Heart right ventricle (tissue), 16 donors: ENCODE measurements at regions not wholly inside any gene's neighbourhood (a gene's known extent, or its start where the extent isn't known, plus 50 kb on each side); places are given as distances from the start of the nearest gene placed in this dataset.

Source experiments
- ATAC-seq, 8 donors: fragments of 200-7000 bp; cut with Tn5 transposase; one replicate each; pipeline ENCODE4 v1.9.1; 2020; ENCODE audit warnings: mild to moderate bottlenecking in 8 of 8, moderate library complexity in 8 of 8, moderate number of reproducible peaks in 1 of 8
- DNase-seq, 2 donors: peaks; one replicate each; pipeline ENCODE4 v3.0.0-alpha.2; 2020
- H3K27ac ChIP-seq, 10 donors: fragments of 200-600 bp; sonication (generic) in 2 of 10; one replicate each; pipeline versions ENCODE4 v1.5.0 to v1.8.0; 2020 to 2022; ENCODE audit warnings: mild to moderate bottlenecking in 3 of 10
- H3K27me3 ChIP-seq, 7 donors: fragments of 200-600 bp; one replicate each; pipeline ENCODE4 v1.8.0; 2021 to 2022; ENCODE audit warnings: mild to moderate bottlenecking in 2 of 7
- H3K36me3 ChIP-seq, 9 donors: fragments of 200-600 bp; sonication (generic) in 1 of 9; one replicate each; pipeline versions ENCODE4 v1.5.0 to v1.8.0; 2020 to 2022; ENCODE audit warnings: mild to moderate bottlenecking in 2 of 9
- H3K4me1 ChIP-seq, 9 donors: fragments of 200-600 bp; sonication (generic) in 1 of 9; one replicate each; pipeline versions ENCODE4 v1.5.0 to v1.8.0; 2020 to 2022; ENCODE audit warnings: mild to moderate bottlenecking in 4 of 9
- H3K4me3 ChIP-seq, 10 donors: fragments of 200-600 bp; sonication (generic) in 2 of 10; one replicate each; pipeline versions ENCODE4 v1.5.0 to v1.8.0; 2020 to 2022; ENCODE audit warnings: mild to moderate bottlenecking in 7 of 10, moderate library complexity in 2 of 10
- H3K9me3 ChIP-seq, 11 donors: fragments of 200-600 bp in 10 of 11; sonication (generic) in 2 of 11; one replicate each; pipeline versions ENCODE4 v1.5.0 to v1.8.0; 2013 to 2022; ENCODE audit warnings: mild to moderate bottlenecking in 2 of 11, control low read depth in 1 of 11, moderate library complexity in 1 of 11
- CTCF ChIP-seq, 9 donors: fragments of 200-600 bp; sonication (generic) in 2 of 9; IDR thresholded peaks; one replicate each; pipeline versions ENCODE4 v1.5.0 to v1.8.0; 2021 to 2022; ENCODE audit warnings: antibody characterized with exemption in 9 of 9, mild to moderate bottlenecking in 5 of 9, moderate library complexity in 1 of 9
- WGBS, 2 donors: extraction: QIAGEN DNeasy Blood & Tissue Kit; methylation state at CpG; one replicate each; pipeline ENCODE4 v1.1.7; 2013; ENCODE audit warnings: inconsistent platforms in 1 of 2; 5-methylcytosine and 5-hydroxymethylcytosine counted together
- intact Hi-C, 10 donors: fragments of 100-400 bp; cut with DNase I; formaldehyde crosslinking; loops; one replicate each; pipeline versions ENCODE4 v1.11.1 to v1.14.2; 2022
- donor health status: Arrhythmogenic right ventricular cardiomyopathy.
- donor health status: ischemic (EF 13 %, LVEDD 7.1; RV severe dilation, severe dysfunction).
- donor health status: healthy with polysubstance abuse.
- donor health status: DM: no; HTN: yes; CAD: no.
- donor health status: DM: no; HTN: no; CAD: no.
- donor health status: ischemic (EF 25% LVEDD 6.9; RV normal size, moderate dysfunction).
- donor health status: ischemic (EF 25% LVEDD 5.7; RV mildly dilated, moderate dysfunction).
- donor health status: healthy.
- donor health status: DM: yes; HTN: yes; CAD: no.
- donor health status: Ischemic cardiomyopathy.
- donor health status: ischemic (EF 35%, LVEDD 5.7; RV mildly dilated, moderate dysfunction).
- donor health status: nonischemic (EF 11% LVEDD 7.7; RV severe dilation, severe dysfunction).
- donor health status: DM: yes; HTN: yes; CAD: no.
- donor health status: PGD.
- donor health status: ischemic (EF 29% LVEDD 5.4; RV normal size, mild dysfunction).
- donor health status: nonischemic (EF 23%, LVEDD 6.1; RV moderate dilation, normal function).

- no peak for DNase-seq
- no peak overlapping the region for H3K4me3 ChIP-seq
- no peak overlapping the region for H3K27ac ChIP-seq
- intact Hi-C loops, result no loop called here
- TF ChIP-seq CTCF (IDR thresholded peaks at IDR 0.05), result no peak
- H3K9me3 ChIP-seq, result peaks cover 0 to 10% (median 0%) of the 10 kb centered on the region in 11 donors
- 25 to 28% methylated on average over 1 of the region's 1 CpG for WGBS, 2 donors
- no peaks in the 10 kb centered on the region for H3K4me1 ChIP-seq
- H3K36me3 ChIP-seq, result no peaks in the 10 kb centered on the region
- ATAC-seq, result no peak
- no peaks in the 10 kb centered on the region for H3K27me3 ChIP-seq
These were observed 893.7 kb downstream of the FAM181B start for GRCh38 chr11:81839976-81840375.

- 93 to 94% methylated on average over 3 of the region's 3 CpGs for WGBS, 2 donors
- Histone ChIP-seq H3K27me3 (no peaks in the 10 kb centered on the region), H3K4me1 (no peaks in the 10 kb centered on the region), H3K36me3 (no peaks in the 10 kb centered on the region), H3K27ac (no peak overlapping the region), H3K9me3 (peaks cover 0 to 15% (median 0%) of the 10 kb centered on the region in 11 donors), H3K4me3 (no peak overlapping the region)
- TF ChIP-seq CTCF (IDR thresholded peaks at IDR 0.05), result no peak
- ATAC-seq, result no peak
- intact Hi-C loops, result no loop called here
- no peak for DNase-seq
These were observed 894.6 kb downstream of the FAM181B start for GRCh38 chr11:81839016-81839415.

DNA sequence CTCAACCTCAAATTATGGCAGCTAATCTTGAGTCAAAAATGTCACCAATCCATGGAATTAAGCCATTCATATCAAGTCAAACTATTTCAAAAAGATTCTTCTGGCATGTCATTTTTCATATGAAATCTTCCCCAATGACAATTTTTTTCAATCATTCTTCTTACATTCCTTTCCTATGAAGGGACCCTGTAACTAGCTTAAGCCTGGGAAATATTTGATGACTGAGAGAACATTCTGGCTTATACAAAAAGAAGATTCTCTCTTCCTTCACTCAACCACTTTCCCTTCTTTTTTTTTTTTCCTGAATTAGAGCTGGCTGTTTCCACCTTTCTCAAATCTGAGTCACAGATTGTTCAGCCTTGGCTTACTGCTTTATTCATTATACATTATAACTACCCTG, 903.7 kb downstream of the FAM181B start:
- no peak for TF ChIP-seq CTCF (IDR thresholded peaks at IDR 0.05)
- intact Hi-C loops, result loop anchor here in 1 of 10 donors (5.0 kb wide), 1 partner anchor 1058 kb away; no protein-coding TSS in a partner anchor
- H3K9me3 ChIP-seq, result peaks cover 0 to 30% (median 11%) of the 10 kb centered on the region in 11 donors
- no peak for DNase-seq
- H3K27me3 ChIP-seq, result no peaks in the 10 kb centered on the region
- no peak overlapping the region for H3K27ac ChIP-seq
- H3K4me3 ChIP-seq, result no peak overlapping the region
- H3K36me3 ChIP-seq, result no peaks in the 10 kb centered on the region
- no peaks in the 10 kb centered on the region for H3K4me1 ChIP-seq
- ATAC-seq, result no peak

DNA sequence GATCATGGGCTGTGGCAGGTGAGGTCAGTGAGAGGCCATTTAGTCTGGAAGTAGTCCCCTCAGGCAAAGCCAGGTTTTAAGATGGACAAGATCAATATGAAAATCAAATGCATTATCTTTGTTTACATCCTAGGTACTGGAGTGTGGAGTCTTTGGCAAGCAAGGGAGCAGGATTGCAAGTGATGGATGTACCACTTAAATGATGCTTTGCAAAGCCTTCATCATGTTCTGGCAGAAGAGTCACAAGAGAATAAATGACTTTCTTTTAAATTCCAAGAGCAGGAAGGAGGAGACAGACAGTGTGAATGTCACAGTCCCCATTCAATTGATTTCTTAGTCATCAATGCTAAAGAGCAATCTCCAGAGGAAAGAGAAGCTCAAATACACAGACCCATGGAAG, 908.3 kb downstream of the FAM181B start:
- intact Hi-C loops, result no loop called here
- Histone ChIP-seq H3K4me1 (no peaks in the 10 kb centered on the region), H3K36me3 (no peaks in the 10 kb centered on the region), H3K27me3 (no peaks in the 10 kb centered on the region), H3K27ac (no peak overlapping the region), H3K4me3 (no peak overlapping the region), H3K9me3 (no peaks in the 10 kb centered on the region)
- ATAC-seq (no peak), DNase-seq (no peak)
- no peak for TF ChIP-seq CTCF (IDR thresholded peaks at IDR 0.05)

DNA sequence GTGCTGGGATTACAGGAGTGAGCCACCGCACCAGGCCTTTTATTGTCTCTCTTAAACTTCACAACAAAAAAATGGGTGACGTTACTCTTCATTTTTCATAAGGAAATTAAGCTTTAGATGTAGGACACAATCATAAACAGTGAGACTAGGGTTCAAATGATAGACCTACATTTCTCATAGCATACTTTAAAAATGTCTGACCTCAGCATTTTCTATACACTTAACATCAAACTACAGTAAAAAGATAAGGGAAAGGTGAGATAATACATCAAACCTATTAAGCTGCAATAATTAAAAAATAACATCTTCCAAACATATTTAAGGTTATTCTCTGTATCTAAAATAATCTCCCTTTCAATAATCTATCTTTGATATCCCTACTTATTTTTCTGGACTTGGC, 914.2 kb downstream of the FAM181B start:
- Histone ChIP-seq H3K36me3 (no peaks in the 10 kb centered on the region), H3K27me3 (no peaks in the 10 kb centered on the region), H3K4me1 (no peaks in the 10 kb centered on the region), H3K4me3 (no peak overlapping the region), H3K9me3 (no peaks in the 10 kb centered on the region), H3K27ac (no peak overlapping the region)
- intact Hi-C loops, result no loop called here
- no peak for ATAC-seq
- no peak for TF ChIP-seq CTCF (IDR thresholded peaks at IDR 0.05)
- WGBS, 2 donors, result 64 to 96% methylated on average over 2 of the region's 2 CpGs
- no peak for DNase-seq
